ENCODE measurements at regions not wholly inside any gene's neighbourhood (a gene's known extent, or its start where the extent isn't known, plus 50 kb on each side); places are given as distances from the start of the nearest gene placed in this dataset.
"Not testable (repeated sequence)": the region's sequence is repeated elsewhere in the genome, so short reads cannot be mapped to it uniquely, and the experiment has no call there.

GRCh38 chr2:131673400-131674173 lies 145.9 kb downstream of the CCDC74A start:
- no peaks in the 10 kb centered on the region for H3K9me3 ChIP-seq (ENCODE audit: control insufficient read depth, low read length)
- H3K27me3 ChIP-seq (ENCODE audit: control insufficient read depth, insufficient read depth) = no peaks in the 10 kb centered on the region
- no peaks in the 10 kb centered on the region for H3K4me1 ChIP-seq (ENCODE audit: control insufficient read depth, insufficient read depth, low read length)
- H3K4me3 ChIP-seq (ENCODE audit: low read length) = peak overlapping the region; percentile 6
- H3K27ac ChIP-seq (ENCODE audit: low read length) = no peak overlapping the region
- ATAC-seq (peak; percentile 97 to 98), DNase-seq (peak; percentile 81 to 92 (median 91))
- WGBS = 2% methylated on average over 48 of the region's 48 CpGs
- intact Hi-C loops (cut with DNase I) = loop anchor here (5.0 to 10.0 kb wide), 4 partner anchors 131 to 519 kb away; no protein-coding TSS in a partner anchor

- intact Hi-C loops (cut with DNase I) = loop anchor here (5.0 to 10.0 kb wide), 4 partner anchors 131 to 519 kb away; no protein-coding TSS in a partner anchor
- Histone ChIP-seq H3K4me3 (ENCODE audit: low read length) (no peak overlapping the region), H3K27ac (ENCODE audit: low read length) (no peak overlapping the region), H3K9me3 (ENCODE audit: control insufficient read depth, low read length) (no peaks in the 10 kb centered on the region), H3K27me3 (ENCODE audit: control insufficient read depth, insufficient read depth) (no peaks in the 10 kb centered on the region), H3K4me1 (ENCODE audit: control insufficient read depth, insufficient read depth, low read length) (no peaks in the 10 kb centered on the region)
- DNase-seq (no peak), ATAC-seq (no peak)
- WGBS = 5% methylated on average over 6 of the region's 6 CpGs
Observed at GRCh38 chr2:131674174-131674507, 146.5 kb downstream of the CCDC74A start.

- H3K27me3 ChIP-seq (ENCODE audit: control insufficient read depth, insufficient read depth); H3K9me3 ChIP-seq (ENCODE audit: control insufficient read depth, low read length); intact Hi-C loops (cut with DNase I); H3K4me1 ChIP-seq (ENCODE audit: control insufficient read depth, insufficient read depth, low read length): not testable (repeated sequence)
- Histone ChIP-seq H3K4me3 (ENCODE audit: low read length) (peak overlapping the region; percentile 46), H3K27ac (ENCODE audit: low read length) (peak overlapping the region; percentile 34)
- ATAC-seq (peak; percentile 60 to 75), DNase-seq (peak; percentile 16 to 65 (median 61))
- 25% methylated on average over 10 of the region's 10 CpGs for WGBS
Observed at GRCh38 chr2:131681611-131682121, 154.0 kb downstream of the CCDC74A start.

GRCh38 chr2:131682122-131682944 lies 154.6 kb downstream of the CCDC74A start:
- no peaks in the 10 kb centered on the region for H3K27me3 ChIP-seq (ENCODE audit: control insufficient read depth, insufficient read depth)
- no peaks in the 10 kb centered on the region for H3K4me1 ChIP-seq (ENCODE audit: control insufficient read depth, insufficient read depth, low read length)
- peak overlapping the region; percentile 34 for H3K27ac ChIP-seq (ENCODE audit: low read length)
- intact Hi-C loops (cut with DNase I) = no loop called here
- under 1% methylated on average over 51 of the region's 51 CpGs for WGBS
- peak overlapping the region; percentile 46 for H3K4me3 ChIP-seq (ENCODE audit: low read length)
- H3K9me3 ChIP-seq (ENCODE audit: control insufficient read depth, low read length) = no peaks in the 10 kb centered on the region
- DNase-seq = peak; percentile 87 to 93 (median 91)
- ATAC-seq = peak; percentile 100

- H3K27me3 ChIP-seq (ENCODE audit: control insufficient read depth, insufficient read depth); H3K9me3 ChIP-seq (ENCODE audit: control insufficient read depth, low read length); intact Hi-C loops (cut with DNase I); H3K27ac ChIP-seq (ENCODE audit: low read length); H3K4me1 ChIP-seq (ENCODE audit: control insufficient read depth, insufficient read depth, low read length): not testable (repeated sequence)
- peak overlapping the region; percentile 46 for H3K4me3 ChIP-seq (ENCODE audit: low read length)
- DNase-seq (peak; percentile 19 to 77 (median 48)), ATAC-seq (peak; percentile 56 to 65)
- whole genome bisulfite sequencing = 7% methylated on average over 9 of the region's 9 CpGs
Observed at GRCh38 chr2:131682945-131683330, 155.2 kb downstream of the CCDC74A start.

- H3K27ac ChIP-seq (ENCODE audit: low read length); intact Hi-C loops (cut with DNase I); H3K27me3 ChIP-seq (ENCODE audit: control insufficient read depth, insufficient read depth); H3K4me1 ChIP-seq (ENCODE audit: control insufficient read depth, insufficient read depth, low read length); ATAC-seq; DNase-seq; H3K9me3 ChIP-seq (ENCODE audit: control insufficient read depth, low read length); H3K4me3 ChIP-seq (ENCODE audit: low read length): not testable (repeated sequence)
- 49% methylated on average over 4 of the region's 4 CpGs for WGBS
Observed at GRCh38 chr2:131684631-131685316, 157.1 kb downstream of the CCDC74A start.

- intact Hi-C loops (cut with DNase I); H3K9me3 ChIP-seq (ENCODE audit: control insufficient read depth, low read length); H3K4me3 ChIP-seq (ENCODE audit: low read length); H3K4me1 ChIP-seq (ENCODE audit: control insufficient read depth, insufficient read depth, low read length); DNase-seq; ATAC-seq; H3K27me3 ChIP-seq (ENCODE audit: control insufficient read depth, insufficient read depth); H3K27ac ChIP-seq (ENCODE audit: low read length): not testable (repeated sequence)
- WGBS = 77% methylated on average over 6 of the region's 6 CpGs
Observed at GRCh38 chr2:131686164-131686893, 158.6 kb downstream of the CCDC74A start.

GRCh38 chr2:131686894-131687238 lies 159.2 kb downstream of the CCDC74A start:
- H3K27me3 ChIP-seq (ENCODE audit: control insufficient read depth, insufficient read depth); H3K4me1 ChIP-seq (ENCODE audit: control insufficient read depth, insufficient read depth, low read length); intact Hi-C loops (cut with DNase I); H3K9me3 ChIP-seq (ENCODE audit: control insufficient read depth, low read length); DNase-seq; H3K4me3 ChIP-seq (ENCODE audit: low read length); ATAC-seq; H3K27ac ChIP-seq (ENCODE audit: low read length): not testable (repeated sequence)

GRCh38 chr2:131689066-131689465 lies 161.4 kb downstream of the CCDC74A start:
- ATAC-seq; DNase-seq; intact Hi-C loops (cut with DNase I); H3K27me3 ChIP-seq (ENCODE audit: control insufficient read depth, insufficient read depth); H3K4me3 ChIP-seq (ENCODE audit: low read length); H3K4me1 ChIP-seq (ENCODE audit: control insufficient read depth, insufficient read depth, low read length); H3K27ac ChIP-seq (ENCODE audit: low read length); H3K9me3 ChIP-seq (ENCODE audit: control insufficient read depth, low read length): not testable (repeated sequence)
- 95% methylated on average over 2 of the region's 2 CpGs for WGBS

- H3K27ac ChIP-seq (ENCODE audit: low read length); ATAC-seq; intact Hi-C loops (cut with DNase I); H3K9me3 ChIP-seq (ENCODE audit: control insufficient read depth, low read length); H3K27me3 ChIP-seq (ENCODE audit: control insufficient read depth, insufficient read depth); H3K4me1 ChIP-seq (ENCODE audit: control insufficient read depth, insufficient read depth, low read length); H3K4me3 ChIP-seq (ENCODE audit: low read length); DNase-seq: not testable (repeated sequence)
- WGBS = 60% methylated on average over 2 of the region's 2 CpGs
Observed at GRCh38 chr2:131711268-131711667, 183.6 kb downstream of the CCDC74A start.
